SJSA1 (cell line): ENCODE measurements at regions not wholly inside any gene's neighbourhood (a gene's known extent, or its start where the extent isn't known, plus 50 kb on each side); places are given as distances from the start of the nearest gene placed in this dataset.
"Not testable (repeated sequence)": the region's sequence is repeated elsewhere in the genome, so short reads cannot be mapped to it uniquely, and the experiment has no call there.

Source experiments
- DNase-seq, 2 experiments: peaks; one replicate each; pipeline ENCODE4 v3.0.0-alpha.2; 2015 to 2020; ENCODE audit warnings: low spot score in 2 of 2, low read depth in 1 of 2
- H3K27ac ChIP-seq: fragments of 250-450 bp; sonication (Bioruptor Pico); 2 replicates; pipeline ENCODE4 v1.5.1; 2020; ENCODE audit warnings: mild to moderate bottlenecking, moderate library complexity
- H3K27me3 ChIP-seq: fragments of 250-450 bp; sonication (Bioruptor Pico); replicated peaks from 2 replicates; pipeline ENCODE4 v1.5.1; 2020; ENCODE audit warnings: mild to moderate bottlenecking, moderate library complexity
- H3K36me3 ChIP-seq: fragments of 250-450 bp; sonication (Bioruptor Pico); 2 replicates; pipeline ENCODE4 v1.5.1; 2020; ENCODE audit warnings: mild to moderate bottlenecking
- H3K4me1 ChIP-seq: fragments of 250-450 bp; sonication (Bioruptor Pico); replicated peaks from 2 replicates; pipeline ENCODE4 v1.6.1; 2021; ENCODE audit warnings: mild to moderate bottlenecking
- H3K4me3 ChIP-seq: fragments of 250-450 bp; sonication (Bioruptor Pico); 2 replicates; pipeline ENCODE4 v1.5.1; 2020; ENCODE audit warnings: mild to moderate bottlenecking
- H3K9me3 ChIP-seq: fragments of 250-450 bp; sonication (Bioruptor Pico); replicated peaks from 2 replicates; pipeline ENCODE4 v1.5.1; 2020; ENCODE audit warnings: mild to moderate bottlenecking

DNA sequence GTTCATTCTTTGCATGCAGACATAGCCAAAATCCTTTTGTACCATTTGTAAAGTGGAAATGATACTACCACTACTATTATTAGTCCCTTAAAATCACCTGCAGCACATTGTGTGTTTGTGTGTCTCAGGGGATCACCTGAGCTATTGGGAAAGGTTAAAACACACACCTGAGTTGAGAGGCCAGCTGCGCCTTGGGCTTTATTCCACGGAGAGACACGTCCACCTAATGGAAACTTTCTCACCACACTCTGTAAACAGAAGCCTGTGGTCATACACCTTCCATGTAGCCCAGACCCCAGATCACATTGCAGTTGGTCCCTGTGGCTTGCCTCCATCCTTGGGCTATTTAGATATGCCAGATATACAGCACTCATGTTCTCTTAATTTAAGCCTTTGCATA lies 81.8 kb upstream of the SH3BP4 start:
- H3K27ac ChIP-seq = no peak overlapping the region
- DNase-seq = no peak
- no peak overlapping the region for H3K4me3 ChIP-seq
- H3K27me3 ChIP-seq = no peaks in the 10 kb centered on the region
- H3K4me1 ChIP-seq = peaks cover 20% of the 10 kb centered on the region
- no peaks in the 10 kb centered on the region for H3K36me3 ChIP-seq
- H3K9me3 ChIP-seq = no peaks in the 10 kb centered on the region; the same call in 1 of the 2 replicates

GRCh38 chr2:234869164-234869563 lies 82.7 kb upstream of the SH3BP4 start:
- Histone ChIP-seq H3K4me1 (peaks cover 12% of the 10 kb centered on the region), H3K9me3 (no peaks in the 10 kb centered on the region; the same call in 1 of the 2 replicates), H3K36me3 (no peaks in the 10 kb centered on the region), H3K4me3 (no peak overlapping the region), H3K27me3 (no peaks in the 10 kb centered on the region), H3K27ac (no peak overlapping the region)
- DNase-seq = no peak

DNA sequence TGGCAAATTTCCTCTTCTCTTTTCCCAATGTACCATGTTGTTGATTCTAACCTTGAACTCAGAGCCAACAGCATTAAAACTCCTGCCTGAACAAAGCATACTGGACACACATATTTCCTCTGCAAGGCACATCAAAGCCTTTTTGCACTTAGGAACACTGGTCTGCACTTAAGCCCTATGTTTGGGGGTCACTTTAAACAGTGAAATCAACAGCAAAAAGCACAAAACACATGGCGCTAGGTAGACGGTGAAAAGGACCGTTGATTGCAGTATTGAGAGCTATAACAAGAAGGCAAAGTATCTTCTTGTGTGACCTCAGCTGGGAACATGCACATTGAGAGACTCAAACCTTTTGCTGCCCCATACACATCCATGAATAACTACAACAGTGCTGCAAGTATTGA lies 83.9 kb upstream of the SH3BP4 start:
- H3K36me3 ChIP-seq = no peaks in the 10 kb centered on the region
- no peaks in the 10 kb centered on the region for H3K27me3 ChIP-seq
- H3K4me1 ChIP-seq = peaks cover 10% of the 10 kb centered on the region
- DNase-seq = no peak
- no peak overlapping the region for H3K4me3 ChIP-seq
- H3K27ac ChIP-seq = no peak overlapping the region
- H3K9me3 ChIP-seq = no peaks in the 10 kb centered on the region; the same call in 1 of the 2 replicates

- Histone ChIP-seq H3K9me3 (no peaks in the 10 kb centered on the region; the same call in 1 of the 2 replicates), H3K36me3 (no peaks in the 10 kb centered on the region), H3K4me1 (peaks cover 33% of the 10 kb centered on the region), H3K27ac (no peak overlapping the region), H3K4me3 (no peak overlapping the region), H3K27me3 (no peaks in the 10 kb centered on the region)
- no peak for DNase-seq
Observed at GRCh38 chr2:234865586-234865985, 86.2 kb upstream of the SH3BP4 start.

DNA sequence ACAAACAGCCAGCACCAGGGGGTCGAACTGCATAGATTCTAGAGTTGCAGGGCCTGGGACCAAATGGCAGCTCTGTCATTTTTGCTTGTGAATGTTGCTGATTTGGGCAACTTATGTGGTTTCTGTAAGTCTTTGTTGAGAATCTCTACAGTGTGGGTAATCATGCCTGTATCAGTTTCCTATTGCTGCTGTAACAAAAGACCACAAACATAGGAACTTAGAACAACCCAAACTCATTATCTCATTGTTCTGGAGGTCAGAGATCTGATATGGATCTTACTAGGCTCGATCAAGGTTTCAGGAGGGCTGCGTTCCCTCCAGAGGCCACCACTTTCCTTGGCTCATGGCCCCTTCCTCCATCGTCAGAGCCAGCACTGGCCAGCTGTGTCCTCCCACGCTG lies 86.8 kb upstream of the SH3BP4 start:
- Histone ChIP-seq H3K4me3 (no peak overlapping the region), H3K4me1 (peaks cover 36% of the 10 kb centered on the region), H3K36me3 (no peaks in the 10 kb centered on the region), H3K27me3 (no peaks in the 10 kb centered on the region), H3K9me3 (no peaks in the 10 kb centered on the region; the same call in 1 of the 2 replicates), H3K27ac (no peak overlapping the region)
- no peak for DNase-seq

GRCh38 chr2:234864506-234864905 lies 87.3 kb upstream of the SH3BP4 start:
- H3K27me3 ChIP-seq = no peaks in the 10 kb centered on the region
- no peaks in the 10 kb centered on the region for H3K36me3 ChIP-seq

DNA sequence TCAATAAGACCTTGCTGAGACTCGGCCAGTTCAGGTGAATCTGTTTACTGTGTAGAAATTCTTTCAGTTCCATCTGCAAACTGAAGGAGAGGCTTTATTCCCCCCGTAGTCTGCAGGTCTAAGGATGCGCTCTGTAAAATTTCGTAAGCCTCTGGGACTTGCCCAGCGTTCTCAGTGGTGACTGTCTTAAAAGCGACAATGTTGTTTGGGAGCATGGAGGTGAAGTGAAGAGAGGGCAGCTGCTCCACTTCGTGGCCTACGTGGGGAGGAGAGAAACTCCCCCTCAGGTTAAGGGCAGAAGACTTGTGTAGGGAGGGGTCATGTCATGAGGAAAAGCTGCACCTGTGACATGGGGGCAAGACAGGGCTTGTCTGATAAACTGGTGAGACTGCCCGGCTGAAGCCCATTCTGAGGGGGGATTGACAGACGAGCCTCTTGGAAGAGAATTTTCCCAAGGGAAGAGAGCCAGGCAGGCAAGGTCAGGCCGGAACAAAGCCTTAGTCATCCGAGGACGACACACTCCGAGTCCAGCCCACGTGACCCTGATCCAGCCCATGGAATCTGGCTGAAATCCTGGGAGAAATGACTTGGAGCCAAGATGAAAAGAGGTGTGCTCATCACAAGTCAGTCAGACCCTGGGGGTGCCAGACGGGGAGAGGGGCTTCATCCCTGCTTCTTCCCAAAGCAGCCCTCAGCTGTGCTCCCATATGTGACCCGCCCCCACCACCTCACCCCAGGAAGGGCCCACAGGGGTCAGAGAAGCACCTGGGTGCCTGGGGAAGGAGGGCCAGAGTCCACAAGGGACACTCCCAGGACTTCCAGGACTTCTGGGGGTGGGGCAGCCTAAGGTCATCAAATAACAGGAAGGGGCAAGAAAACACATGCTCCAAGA lies 88.5 kb upstream of the SH3BP4 start:
- H3K36me3 ChIP-seq = no peaks in the 10 kb centered on the region
- peak; percentile 48 to 61 for DNase-seq
- no peaks in the 10 kb centered on the region; the same call in 1 of the 2 replicates for H3K9me3 ChIP-seq
- H3K4me3 ChIP-seq = no peak overlapping the region
- peaks cover 46% of the 10 kb centered on the region for H3K4me1 ChIP-seq
- H3K27ac ChIP-seq = peak overlapping the region; percentile 79
- H3K27me3 ChIP-seq = no peaks in the 10 kb centered on the region

More at GRCh38 chr2:234864506-234864905, 87.3 kb upstream of the SH3BP4 start:
- no peak for DNase-seq
- Histone ChIP-seq H3K4me3 (no peak overlapping the region), H3K27ac (no peak overlapping the region), H3K4me1 (peaks cover 40% of the 10 kb centered on the region), H3K9me3 (no peaks in the 10 kb centered on the region; the same call in 1 of the 2 replicates)

- Histone ChIP-seq H3K4me1 (peaks cover 46% of the 10 kb centered on the region), H3K36me3 (no peaks in the 10 kb centered on the region)
- DNase-seq = peak in 1 of 2 experiments; percentile 52
Observed at GRCh38 chr2:234861841-234862735, 89.7 kb upstream of the SH3BP4 start.

DNA sequence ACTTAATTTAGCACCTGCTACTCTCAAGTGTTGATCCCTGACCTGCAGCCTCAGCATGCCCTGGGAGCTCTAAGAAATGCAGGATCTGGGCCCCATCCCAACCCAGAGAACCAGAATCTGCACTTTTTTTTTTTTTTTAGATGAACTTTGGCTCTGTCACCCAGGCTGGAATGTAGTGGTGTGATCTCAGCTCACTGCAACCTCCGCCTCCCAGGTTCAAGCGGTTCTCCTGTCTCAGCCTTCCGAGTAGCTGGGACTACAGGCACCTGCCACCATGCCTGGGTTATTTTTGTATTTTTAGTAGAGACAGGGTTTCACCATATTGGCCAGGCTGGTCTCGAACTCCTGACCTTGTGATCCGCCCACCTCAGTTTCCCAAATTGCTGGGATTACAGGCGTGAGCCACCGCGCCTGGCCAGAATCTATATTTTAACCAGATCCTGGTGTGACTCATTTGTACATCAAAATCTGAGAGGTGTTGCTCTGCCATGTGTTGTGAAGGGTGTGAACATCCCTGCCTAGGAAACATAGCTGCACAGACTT lies 92.4 kb upstream of the SH3BP4 start:
- not testable (repeated sequence) for H3K27ac ChIP-seq, H3K27me3 ChIP-seq, H3K9me3 ChIP-seq, H3K36me3 ChIP-seq, H3K4me3 ChIP-seq, DNase-seq
- H3K4me1 ChIP-seq = peaks cover 46% of the 10 kb centered on the region

More at GRCh38 chr2:234861841-234862735, 89.7 kb upstream of the SH3BP4 start:
- no peaks in the 10 kb centered on the region; the same call in 1 of the 2 replicates for H3K9me3 ChIP-seq
- no peak overlapping the region for H3K4me3 ChIP-seq
- H3K27ac ChIP-seq = peak overlapping the region; percentile 53
- H3K27me3 ChIP-seq = no peaks in the 10 kb centered on the region

DNA sequence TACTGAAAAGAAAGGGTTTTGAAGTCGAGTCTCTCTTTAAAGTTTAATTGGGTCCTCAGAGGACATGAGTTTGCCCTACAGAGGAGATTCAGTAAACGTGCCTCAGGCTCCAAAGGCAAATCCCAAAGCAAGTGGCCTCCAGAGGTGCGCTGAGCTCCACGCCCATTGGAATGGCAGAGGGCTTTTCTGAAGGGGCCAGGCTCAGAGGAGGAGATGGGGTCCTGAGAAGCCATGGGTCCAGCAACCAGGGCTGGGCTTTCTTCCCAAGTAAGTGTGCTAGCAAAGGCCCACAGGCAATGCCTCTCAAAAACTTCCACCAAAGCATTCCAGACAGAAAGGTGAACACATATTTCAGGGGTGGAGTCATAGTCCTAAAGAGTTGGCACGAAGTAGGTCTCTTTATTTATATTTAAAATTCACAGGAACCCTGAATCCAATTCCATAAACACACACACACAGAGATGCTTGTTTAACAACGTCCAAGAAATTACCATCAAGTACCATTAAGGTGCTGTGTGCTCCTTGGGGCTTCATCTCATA lies 93.0 kb upstream of the SH3BP4 start:
- DNase-seq = no peak
- H3K9me3 ChIP-seq = no peaks in the 10 kb centered on the region
- peaks cover 46% of the 10 kb centered on the region for H3K4me1 ChIP-seq
- H3K27ac ChIP-seq = no peak overlapping the region
- H3K4me3 ChIP-seq = no peak overlapping the region
- no peaks in the 10 kb centered on the region for H3K27me3 ChIP-seq
- no peaks in the 10 kb centered on the region for H3K36me3 ChIP-seq

DNA sequence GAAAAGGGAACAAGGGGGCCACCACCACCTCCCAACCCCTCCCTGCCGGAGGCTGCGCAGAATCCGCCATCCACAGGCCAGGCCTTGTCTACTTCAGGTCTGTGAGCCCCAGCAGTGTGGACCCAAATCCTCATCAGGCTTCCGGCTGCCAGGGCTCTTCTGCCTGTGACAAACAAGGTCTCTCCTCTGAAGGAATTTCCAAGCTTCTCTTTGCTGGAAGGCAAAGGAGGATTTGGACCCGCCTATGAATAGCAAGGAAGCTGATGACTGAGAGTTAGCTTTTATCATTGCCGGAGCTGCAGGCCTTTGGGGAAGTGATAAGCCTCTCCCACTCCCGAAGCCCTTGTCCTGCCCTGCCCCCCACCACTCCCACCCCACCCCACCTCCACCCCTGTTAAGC lies 93.7 kb upstream of the SH3BP4 start:
- H3K4me1 ChIP-seq = peaks cover 39% of the 10 kb centered on the region
- H3K4me3 ChIP-seq = no peak overlapping the region

DNA sequence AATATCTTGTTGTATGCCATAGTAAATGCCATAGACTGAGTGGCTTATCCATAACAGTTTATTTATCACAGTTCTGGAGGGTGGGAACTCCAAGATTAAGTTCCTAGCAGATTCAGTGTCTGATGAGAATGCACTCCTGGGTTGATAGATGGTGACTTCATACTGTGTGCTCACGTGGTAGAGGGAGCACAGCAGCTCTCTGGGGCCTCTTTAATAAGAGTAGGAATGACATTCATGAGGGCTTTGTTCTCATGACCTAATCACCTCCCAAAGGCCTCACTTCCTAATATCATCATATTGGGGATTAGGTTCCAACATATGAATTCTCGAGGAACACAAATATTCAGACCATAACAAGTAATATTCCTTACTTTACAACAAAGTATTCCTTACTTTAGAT lies 98.1 kb upstream of the SH3BP4 start:
- Histone ChIP-seq H3K4me3 (no peak overlapping the region), H3K9me3 (no peaks in the 10 kb centered on the region), H3K27me3 (no peaks in the 10 kb centered on the region), H3K36me3 (no peaks in the 10 kb centered on the region), H3K27ac (no peak overlapping the region), H3K4me1 (peaks cover 6% of the 10 kb centered on the region)
- DNase-seq = no peak

More for the DNA sequence above, 93.7 kb upstream of the SH3BP4 start:
- no peak for DNase-seq
- Histone ChIP-seq H3K36me3 (no peaks in the 10 kb centered on the region), H3K27ac (no peak overlapping the region), H3K9me3 (no peaks in the 10 kb centered on the region), H3K27me3 (no peaks in the 10 kb centered on the region)

DNA sequence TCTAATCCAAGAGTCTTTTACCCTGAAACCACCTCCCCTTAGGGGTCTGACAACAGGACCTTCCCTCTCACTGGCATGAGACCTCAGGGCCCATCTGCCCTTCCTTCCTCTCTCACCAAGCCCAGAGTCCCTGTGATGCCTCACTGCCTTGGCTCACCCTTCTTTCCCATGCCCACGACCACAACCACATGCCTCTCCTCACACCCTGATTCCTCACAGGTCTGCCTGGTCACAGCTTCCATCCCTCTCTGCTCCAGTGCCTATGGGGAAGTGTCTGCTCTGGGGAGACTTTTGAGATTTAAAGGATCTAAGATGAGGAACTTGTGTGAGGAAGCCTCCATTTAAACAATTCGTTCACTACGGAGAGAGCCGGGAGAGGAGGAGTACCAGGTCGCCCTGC lies 98.9 kb upstream of the SH3BP4 start:
- no peaks in the 10 kb centered on the region for H3K27me3 ChIP-seq
- H3K9me3 ChIP-seq = no peaks in the 10 kb centered on the region
- peaks cover 12% of the 10 kb centered on the region for H3K4me1 ChIP-seq
- H3K4me3 ChIP-seq = no peak overlapping the region
- no peak overlapping the region for H3K27ac ChIP-seq
- H3K36me3 ChIP-seq = no peaks in the 10 kb centered on the region
- DNase-seq = no peak
